ENCODE measurements at regions not wholly inside any gene's neighbourhood (a gene's known extent, or its start where the extent isn't known, plus 50 kb on each side); places are given as distances from the start of the nearest gene placed in this dataset.

DNA sequence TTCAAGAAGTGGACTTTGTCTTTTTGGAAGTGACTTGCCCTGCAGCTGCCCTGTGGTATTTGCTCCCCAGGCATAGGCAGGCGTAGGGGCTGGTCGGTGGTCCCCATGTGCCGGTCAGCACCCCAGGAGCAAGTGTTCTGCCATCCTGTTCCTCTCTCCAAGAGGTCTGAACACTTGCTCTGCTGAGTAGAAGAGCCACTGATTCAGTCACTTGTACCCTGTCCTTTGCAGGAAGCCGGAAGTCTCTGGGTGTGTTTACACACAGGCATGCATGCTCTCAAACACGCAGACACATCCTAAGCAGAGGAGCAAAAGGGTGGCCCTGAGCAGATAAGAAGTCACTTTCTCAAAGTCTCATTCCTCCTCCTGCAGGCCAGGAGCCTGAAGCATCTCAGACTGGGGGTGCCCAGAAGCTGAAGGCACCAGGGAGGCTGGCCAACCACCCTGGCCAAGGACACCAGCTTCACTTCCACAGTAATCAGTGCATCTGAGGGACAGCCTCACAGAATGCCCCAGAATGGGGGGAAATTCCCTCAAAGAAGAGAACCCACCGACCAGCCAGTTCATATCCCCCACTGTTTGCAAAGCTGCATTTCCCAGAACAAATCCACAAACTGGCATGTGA lies 88.7 kb upstream of the POMGNT2 start:
- TF ChIP-seq, protein P1, sequence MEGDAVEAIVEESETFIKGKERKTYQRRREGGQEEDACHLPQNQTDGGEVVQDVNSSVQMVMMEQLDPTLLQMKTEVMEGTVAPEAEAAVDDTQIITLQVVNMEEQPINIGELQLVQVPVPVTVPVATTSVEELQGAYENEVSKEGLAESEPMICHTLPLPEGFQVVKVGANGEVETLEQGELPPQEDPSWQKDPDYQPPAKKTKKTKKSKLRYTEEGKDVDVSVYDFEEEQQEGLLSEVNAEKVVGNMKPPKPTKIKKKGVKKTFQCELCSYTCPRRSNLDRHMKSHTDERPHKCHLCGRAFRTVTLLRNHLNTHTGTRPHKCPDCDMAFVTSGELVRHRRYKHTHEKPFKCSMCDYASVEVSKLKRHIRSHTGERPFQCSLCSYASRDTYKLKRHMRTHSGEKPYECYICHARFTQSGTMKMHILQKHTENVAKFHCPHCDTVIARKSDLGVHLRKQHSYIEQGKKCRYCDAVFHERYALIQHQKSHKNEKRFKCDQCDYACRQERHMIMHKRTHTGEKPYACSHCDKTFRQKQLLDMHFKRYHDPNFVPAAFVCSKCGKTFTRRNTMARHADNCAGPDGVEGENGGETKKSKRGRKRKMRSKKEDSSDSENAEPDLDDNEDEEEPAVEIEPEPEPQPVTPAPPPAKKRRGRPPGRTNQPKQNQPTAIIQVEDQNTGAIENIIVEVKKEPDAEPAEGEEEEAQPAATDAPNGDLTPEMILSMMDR (IDR thresholded peaks at IDR 0.05; ENCODE audit: insufficient read depth, low read depth, low read length, missing control alignments) = no peak
- no peak for DNase-seq (ENCODE audit: low read depth)
- no peak overlapping the region for H3K4me3 ChIP-seq (ENCODE audit: low read length)

DNA sequence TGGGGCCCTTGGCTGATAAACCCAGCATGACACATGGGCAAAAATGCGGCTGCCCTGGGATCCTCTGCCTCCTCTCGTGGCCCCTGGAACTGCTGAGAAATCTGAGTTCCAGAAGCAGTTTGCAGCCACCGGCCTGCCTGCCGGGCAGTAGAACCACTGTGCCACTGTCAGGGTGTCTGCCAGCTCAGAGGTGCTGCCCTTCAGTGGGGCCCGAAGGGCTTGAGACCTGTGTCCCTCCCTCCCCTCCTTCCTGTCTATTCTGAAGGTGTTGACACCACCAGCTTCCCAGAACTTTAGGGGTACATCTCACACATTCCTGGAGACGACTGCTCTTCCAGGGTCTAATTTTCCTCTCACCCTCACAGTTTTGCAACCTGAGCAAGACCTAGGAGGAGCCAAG lies 88.2 kb upstream of the POMGNT2 start:
- H3K4me3 ChIP-seq (ENCODE audit: low read length) = no peak overlapping the region
- TF ChIP-seq, protein P1 (IDR thresholded peaks at IDR 0.05; ENCODE audit: insufficient read depth, low read depth, low read length, missing control alignments) = no peak
- no peak for DNase-seq (ENCODE audit: low read depth)

DNA sequence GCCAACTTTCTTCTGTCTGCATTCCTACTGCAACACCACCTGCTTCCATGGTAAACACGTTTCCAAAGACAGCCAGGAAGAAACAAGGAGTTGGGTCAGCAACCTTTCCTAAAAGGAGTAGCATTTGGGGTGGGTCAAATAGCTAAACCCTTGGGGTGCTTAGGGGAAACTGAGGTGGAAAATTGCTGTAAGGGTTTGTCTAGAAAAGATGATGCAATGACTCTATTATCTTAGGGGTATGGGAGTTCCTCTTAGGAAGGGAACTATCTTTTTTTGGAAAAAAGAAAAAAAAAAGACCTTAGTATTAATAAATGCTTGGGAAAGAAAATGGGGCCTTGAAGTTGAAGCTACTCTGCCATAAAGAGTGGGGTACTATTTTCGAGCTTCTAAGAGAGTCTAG lies 86.1 kb upstream of the POMGNT2 start:
- TF ChIP-seq, protein P1 (IDR thresholded peaks at IDR 0.05; ENCODE audit: insufficient read depth, low read depth, low read length, missing control alignments) = no peak
- DNase-seq (ENCODE audit: low read depth) = no peak
- H3K4me3 ChIP-seq (ENCODE audit: low read length) = no peak overlapping the region

DNA sequence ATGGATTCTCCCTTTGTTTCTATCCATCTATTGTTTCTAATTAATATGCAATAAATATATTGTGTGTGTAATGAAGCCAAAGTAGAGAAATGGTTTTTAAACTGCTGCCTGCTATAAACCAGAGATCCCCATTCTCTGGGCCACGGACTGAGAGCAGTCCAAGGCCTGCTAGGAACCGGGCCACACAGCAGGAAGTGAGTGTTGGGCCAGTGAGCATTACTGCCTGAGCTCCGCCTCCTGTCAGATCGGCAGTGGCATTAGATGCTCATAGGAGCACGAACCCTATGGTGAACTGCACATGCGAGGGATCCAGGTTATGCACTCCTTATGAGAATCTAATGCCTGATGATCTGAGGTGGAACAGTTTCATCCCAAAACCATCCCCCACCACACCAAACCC lies 85.2 kb upstream of the POMGNT2 start:
- DNase-seq (ENCODE audit: low read depth) = no peak
- TF ChIP-seq, protein P1 (IDR thresholded peaks at IDR 0.05; ENCODE audit: insufficient read depth, low read depth, low read length, missing control alignments) = no peak
- H3K4me3 ChIP-seq (ENCODE audit: low read length) = no peak overlapping the region

DNA sequence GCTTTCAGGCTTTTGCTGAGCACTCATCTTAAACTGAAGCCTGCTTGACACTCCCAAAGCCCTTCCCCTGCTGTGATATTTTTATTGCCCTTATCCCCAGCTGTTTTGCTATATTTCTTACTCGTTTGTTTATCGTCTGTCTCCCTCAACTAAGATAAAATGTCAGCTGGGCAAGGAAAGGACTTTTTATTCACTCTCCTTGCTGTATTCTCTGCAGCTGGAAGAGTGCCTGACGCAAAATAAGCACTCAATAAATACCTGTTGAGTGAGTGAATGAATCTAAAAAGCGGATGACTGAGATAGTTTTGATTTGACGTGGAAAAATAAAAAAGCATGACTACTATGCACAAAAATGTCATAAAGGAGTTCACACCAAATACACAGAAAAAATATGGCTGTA lies 84.8 kb upstream of the POMGNT2 start:
- DNase-seq (ENCODE audit: low read depth) = peak; percentile 15
- H3K4me3 ChIP-seq (ENCODE audit: low read length) = no peak overlapping the region

DNA sequence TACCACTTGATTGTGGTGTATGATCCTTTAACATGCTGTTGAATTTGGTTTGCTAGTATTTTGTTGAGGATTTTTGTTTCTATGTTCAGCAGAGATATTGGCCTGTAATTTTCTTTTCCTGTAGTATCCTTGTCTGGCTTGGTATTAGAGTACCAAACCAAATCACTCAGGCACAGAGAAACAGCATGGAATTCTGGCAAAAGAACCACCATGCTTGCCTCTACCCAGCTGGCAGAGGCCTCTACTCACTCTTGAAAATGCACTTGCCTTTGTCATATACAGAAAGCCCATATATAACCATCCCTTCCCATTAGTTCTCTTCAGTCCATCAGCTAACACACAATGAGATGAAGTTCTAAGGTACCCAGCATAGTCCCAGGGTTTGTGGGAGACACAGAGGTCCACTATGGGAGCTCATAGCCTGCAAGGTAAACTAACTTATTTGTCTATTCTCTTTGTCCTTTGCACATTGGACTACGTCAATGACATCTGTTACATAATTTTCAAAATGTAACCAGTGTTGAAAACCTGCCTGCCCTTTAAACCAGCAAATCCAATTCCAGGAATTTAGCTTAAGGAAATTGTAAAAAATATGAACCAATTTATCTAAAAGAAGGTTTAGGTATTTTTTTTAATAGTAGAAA lies 82.1 kb upstream of the POMGNT2 start:
- TF ChIP-seq, protein P1 (IDR thresholded peaks at IDR 0.05; ENCODE audit: insufficient read depth, low read depth, low read length, missing control alignments) = no peak
- no peak for DNase-seq (ENCODE audit: low read depth)
- no peak overlapping the region for H3K4me3 ChIP-seq (ENCODE audit: low read length)

More for the DNA sequence above, 84.8 kb upstream of the POMGNT2 start:
- TF ChIP-seq, protein P1 (IDR thresholded peaks at IDR 0.05; ENCODE audit: insufficient read depth, low read depth, low read length, missing control alignments) = no peak

DNA sequence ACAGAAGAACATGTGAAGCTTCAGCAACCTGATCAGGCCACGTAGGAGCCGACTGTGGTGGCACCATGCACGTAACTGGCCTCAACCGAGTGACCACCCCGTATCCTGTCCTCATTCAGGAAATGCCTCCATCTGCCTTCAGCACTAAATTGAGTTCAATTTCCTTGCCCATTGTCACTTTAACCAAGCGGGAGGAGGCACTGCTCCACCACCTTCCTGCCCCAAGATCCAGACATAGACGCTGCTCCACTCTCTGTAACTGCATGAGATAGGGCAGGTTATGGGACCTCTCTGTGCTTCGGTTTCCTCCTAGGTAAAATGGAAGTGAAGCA lies 80.1 kb upstream of the POMGNT2 start:
- no peak for DNase-seq (ENCODE audit: low read depth)
- TF ChIP-seq, protein P1 (IDR thresholded peaks at IDR 0.05; ENCODE audit: insufficient read depth, low read depth, low read length, missing control alignments) = no peak
- no peak overlapping the region for H3K4me3 ChIP-seq (ENCODE audit: low read length)
